GM23338 (cell line): ENCODE measurements at regions not wholly inside any gene's neighbourhood (a gene's known extent, or its start where the extent isn't known, plus 50 kb on each side); places are given as distances from the start of the nearest gene placed in this dataset.

Experiments
- ATAC-seq: fragments of 200-7000 bp; cut with Tn5 transposase; 3 replicates; pipeline ENCODE4 v1.9.1; 2020
- DNase-seq: peaks from one replicate; pipeline ENCODE4 v3.0.0-alpha.2; 2015; ENCODE audit warnings: low spot score
- H2AFZ ChIP-seq: fragments of 200-600 bp; sonication (generic); 2 replicates; pipeline ENCODE4 v1.8.0; 2016; ENCODE audit warnings: antibody characterized with exemption, mild to moderate bottlenecking, moderate library complexity
- H3F3A ChIP-seq: fragments of 200-600 bp; sonication (generic); replicated peaks from 2 replicates; pipeline ENCODE4 v1.8.0; 2017; ENCODE audit warnings: antibody characterized with exemption, mixed run types, low read depth
- H3K27ac ChIP-seq: fragments of 200-600 bp; sonication (generic); 2 replicates; pipeline ENCODE4 v1.6.1; 2016; ENCODE audit warnings: low read depth
- H3K27me3 ChIP-seq: fragments of 200-600 bp; sonication (generic); 2 replicates; pipeline ENCODE4 v1.8.0; 2016; ENCODE audit warnings: mild to moderate bottlenecking, mixed run types, moderate library complexity; ENCODE audit not compliant: insufficient read depth
- H3K36me3 ChIP-seq: fragments of 200-600 bp; sonication (generic); 2 replicates; pipeline ENCODE4 v1.8.0; 2016; ENCODE audit warnings: mild to moderate bottlenecking; ENCODE audit not compliant: insufficient read depth
- H3K4me1 ChIP-seq: fragments of 200-600 bp; sonication (generic); 2 replicates; pipeline ENCODE4 v1.8.0; 2016; ENCODE audit warnings: mild to moderate bottlenecking, moderate library complexity; ENCODE audit not compliant: insufficient read depth
- H3K4me2 ChIP-seq: fragments of 200-600 bp; sonication (generic); 2 replicates; pipeline ENCODE4 v1.7.1; 2017; ENCODE audit warnings: mixed run types
- H3K4me3 ChIP-seq: fragments of 200-600 bp; sonication (generic); 2 replicates; pipeline ENCODE4 v1.6.1; 2016; ENCODE audit warnings: mixed run types
- H3K79me2 ChIP-seq: fragments of 200-600 bp; sonication (generic); replicated peaks from 2 replicates; pipeline ENCODE4 v1.8.0; 2017; ENCODE audit warnings: mild to moderate bottlenecking; ENCODE audit not compliant: insufficient read depth
- H3K9me2 ChIP-seq: fragments of 200-600 bp; sonication (generic); 2 replicates; pipeline ENCODE4 v1.8.0; 2017; ENCODE audit not compliant: insufficient read depth
- H4K20me1 ChIP-seq: fragments of 200-600 bp; sonication (generic); replicated peaks from 2 replicates; pipeline ENCODE4 v1.8.0; 2017; ENCODE audit warnings: mild to moderate bottlenecking; ENCODE audit not compliant: insufficient read depth
- H3K27ac Mint-ChIP-seq: 2 replicates; pipeline ENCODE4 v1.8.0; 2020; ENCODE audit warnings: inconsistent platforms, mild to moderate bottlenecking, moderate library complexity, mixed read lengths
- H3K27me3 Mint-ChIP-seq: 3 replicates; pipeline ENCODE4 v1.8.0; 2022; ENCODE audit warnings: low read depth, mild to moderate bottlenecking, moderate library complexity, mixed read lengths, inconsistent platforms; ENCODE audit not compliant: insufficient read depth, poor library complexity
- H3K36me3 Mint-ChIP-seq: 3 replicates; pipeline ENCODE4 v1.8.0; 2021; ENCODE audit warnings: low read depth, mild to moderate bottlenecking, inconsistent platforms, moderate library complexity, mixed read lengths
- H3K4me1 Mint-ChIP-seq: 3 replicates; pipeline ENCODE4 v1.8.0; 2020; ENCODE audit warnings: mild to moderate bottlenecking, inconsistent platforms, mixed read lengths
- H3K4me3 Mint-ChIP-seq: 3 replicates; pipeline ENCODE4 v1.8.0; 2021; ENCODE audit warnings: moderate library complexity, mild to moderate bottlenecking, inconsistent platforms, mixed read lengths
- H3K9me3 Mint-ChIP-seq: 3 replicates; pipeline ENCODE4 v1.8.0; 2020; ENCODE audit warnings: moderate library complexity, mild to moderate bottlenecking, inconsistent platforms, mixed read lengths
- CREB1 ChIP-seq: fragments of 250-450 bp; sonication (Bioruptor Pico); IDR thresholded peaks from 2 replicates; pipeline ENCODE4 v1.5.0; 2020; ENCODE audit warnings: low read depth, mild to moderate bottlenecking, moderate library complexity
- ETS1 ChIP-seq: IDR thresholded peaks from 2 replicates; pipeline ENCODE4 v1.6.1; 2016; ENCODE audit warnings: antibody characterized with exemption
- EZH2 ChIP-seq: fragments of 200-600 bp; sonication (generic); IDR thresholded peaks from one replicate; pipeline ENCODE4 v1.8.0; 2017; ENCODE audit warnings: antibody characterized with exemption, mild to moderate bottlenecking, low read depth; ENCODE audit not compliant: unreplicated experiment
- JUNB ChIP-seq: IDR thresholded peaks from one replicate; pipeline ENCODE4 v1.6.1; 2016; ENCODE audit warnings: antibody characterized with exemption; ENCODE audit not compliant: unreplicated experiment
- NANOG ChIP-seq: IDR thresholded peaks from 2 replicates; pipeline ENCODE4 v1.6.1; 2016; ENCODE audit warnings: antibody characterized with exemption, borderline replicate concordance
- POLR2AphosphoS5 ChIP-seq: IDR thresholded peaks from 2 replicates; pipeline ENCODE4 v1.6.1; 2016; ENCODE audit warnings: antibody characterized with exemption, low read depth
- STAT1 ChIP-seq: IDR thresholded peaks from one replicate; pipeline ENCODE4 v1.6.1; 2016; ENCODE audit warnings: antibody characterized with exemption; ENCODE audit not compliant: unreplicated experiment
- ZNF114 ChIP-seq: fragments of 250-450 bp; sonication (Bioruptor Pico); IDR thresholded peaks from 2 replicates; pipeline ENCODE4 v1.5.0; 2020; ENCODE audit warnings: mild to moderate bottlenecking, moderate library complexity
- ZNF331 ChIP-seq: fragments of 250-450 bp; sonication (Bioruptor Pico); IDR thresholded peaks from 2 replicates; pipeline ENCODE4 v1.5.0; 2020; ENCODE audit warnings: low read depth, mild to moderate bottlenecking, moderate library complexity
- ZNF462 ChIP-seq: fragments of 250-450 bp; sonication (Bioruptor Pico); IDR thresholded peaks from 2 replicates; pipeline ENCODE4 v1.5.0; 2020; ENCODE audit warnings: mild to moderate bottlenecking, moderate library complexity
- TF ChIP-seq, protein P1 (sequence below): IDR thresholded peaks from one replicate; pipeline ENCODE4 v1.6.1; 2018; ENCODE audit warnings: antibody characterized with exemption; ENCODE audit not compliant: unreplicated experiment
- TF ChIP-seq, protein P2 (sequence below), 2 experiments: fragments of 200-600 bp in 1 of 2; sonication (generic) in 1 of 2; conservative IDR thresholded peaks; 2 replicates each; pipeline versions ENCODE4 v1.5.1 to v1.6.1; 2016 to 2017; ENCODE audit warnings: antibody characterized with exemption in 2 of 2, low read depth in 2 of 2, mild to moderate bottlenecking in 2 of 2, moderate library complexity in 1 of 2

DNA sequence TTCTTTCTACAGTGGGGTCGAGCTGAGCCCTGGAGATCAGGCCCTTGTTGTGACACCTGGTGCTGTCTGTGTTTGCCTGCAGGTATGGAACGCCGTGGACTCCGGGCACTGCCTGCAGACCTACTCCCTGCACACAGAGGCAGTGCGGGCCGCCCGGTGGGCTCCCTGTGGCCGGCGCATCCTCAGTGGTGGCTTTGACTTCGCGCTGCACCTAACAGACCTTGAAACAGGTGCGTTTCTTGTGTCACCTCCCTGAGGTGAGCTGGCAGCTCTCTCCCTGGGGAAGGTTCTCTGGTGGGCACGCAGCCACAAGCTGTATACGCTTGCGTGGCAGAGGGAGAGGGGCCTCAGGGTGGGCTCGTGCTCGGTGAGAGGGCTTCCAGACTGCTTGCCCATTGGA lies 119.3 kb downstream of the BEGAIN start:
- no peak overlapping the region for H3K27ac Mint-ChIP-seq
- no peak for DNase-seq

More for the DNA sequence above, 119.3 kb downstream of the BEGAIN start:
- Mint-ChIP-seq H3K36me3 (no peaks in the 10 kb centered on the region; the same call in 2 of the 3 replicates), H3K9me3 (no peaks in the 10 kb centered on the region), H3K27me3 (peaks cover 7% of the 10 kb centered on the region), H3K4me3 (no peak overlapping the region), H3K4me1 (peaks cover 35% of the 10 kb centered on the region)
- Histone ChIP-seq H2AFZ (no peak overlapping the region), H3K79me2 (no peaks in the 10 kb centered on the region), H3K9me2 (no peaks in the 10 kb centered on the region), H4K20me1 (no peaks in the 10 kb centered on the region), H3K27me3 (no peaks in the 10 kb centered on the region), H3K4me3 (no peak overlapping the region), H3K4me2 (no peak overlapping the region), H3F3A (peaks cover 6% of the 10 kb centered on the region; the same call in 1 of the 2 replicates), H3K36me3 (no peaks in the 10 kb centered on the region), H3K27ac (no peak overlapping the region), H3K4me1 (peaks cover 19% of the 10 kb centered on the region)
- no peak for TF ChIP-seq POLR2AphosphoS5
- TF ChIP-seq, protein P1, sequence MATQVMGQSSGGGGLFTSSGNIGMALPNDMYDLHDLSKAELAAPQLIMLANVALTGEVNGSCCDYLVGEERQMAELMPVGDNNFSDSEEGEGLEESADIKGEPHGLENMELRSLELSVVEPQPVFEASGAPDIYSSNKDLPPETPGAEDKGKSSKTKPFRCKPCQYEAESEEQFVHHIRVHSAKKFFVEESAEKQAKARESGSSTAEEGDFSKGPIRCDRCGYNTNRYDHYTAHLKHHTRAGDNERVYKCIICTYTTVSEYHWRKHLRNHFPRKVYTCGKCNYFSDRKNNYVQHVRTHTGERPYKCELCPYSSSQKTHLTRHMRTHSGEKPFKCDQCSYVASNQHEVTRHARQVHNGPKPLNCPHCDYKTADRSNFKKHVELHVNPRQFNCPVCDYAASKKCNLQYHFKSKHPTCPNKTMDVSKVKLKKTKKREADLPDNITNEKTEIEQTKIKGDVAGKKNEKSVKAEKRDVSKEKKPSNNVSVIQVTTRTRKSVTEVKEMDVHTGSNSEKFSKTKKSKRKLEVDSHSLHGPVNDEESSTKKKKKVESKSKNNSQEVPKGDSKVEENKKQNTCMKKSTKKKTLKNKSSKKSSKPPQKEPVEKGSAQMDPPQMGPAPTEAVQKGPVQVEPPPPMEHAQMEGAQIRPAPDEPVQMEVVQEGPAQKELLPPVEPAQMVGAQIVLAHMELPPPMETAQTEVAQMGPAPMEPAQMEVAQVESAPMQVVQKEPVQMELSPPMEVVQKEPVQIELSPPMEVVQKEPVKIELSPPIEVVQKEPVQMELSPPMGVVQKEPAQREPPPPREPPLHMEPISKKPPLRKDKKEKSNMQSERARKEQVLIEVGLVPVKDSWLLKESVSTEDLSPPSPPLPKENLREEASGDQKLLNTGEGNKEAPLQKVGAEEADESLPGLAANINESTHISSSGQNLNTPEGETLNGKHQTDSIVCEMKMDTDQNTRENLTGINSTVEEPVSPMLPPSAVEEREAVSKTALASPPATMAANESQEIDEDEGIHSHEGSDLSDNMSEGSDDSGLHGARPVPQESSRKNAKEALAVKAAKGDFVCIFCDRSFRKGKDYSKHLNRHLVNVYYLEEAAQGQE = no peak
- TF ChIP-seq STAT1 = no peak
- no peak for TF ChIP-seq EZH2
- TF ChIP-seq, protein P2, sequence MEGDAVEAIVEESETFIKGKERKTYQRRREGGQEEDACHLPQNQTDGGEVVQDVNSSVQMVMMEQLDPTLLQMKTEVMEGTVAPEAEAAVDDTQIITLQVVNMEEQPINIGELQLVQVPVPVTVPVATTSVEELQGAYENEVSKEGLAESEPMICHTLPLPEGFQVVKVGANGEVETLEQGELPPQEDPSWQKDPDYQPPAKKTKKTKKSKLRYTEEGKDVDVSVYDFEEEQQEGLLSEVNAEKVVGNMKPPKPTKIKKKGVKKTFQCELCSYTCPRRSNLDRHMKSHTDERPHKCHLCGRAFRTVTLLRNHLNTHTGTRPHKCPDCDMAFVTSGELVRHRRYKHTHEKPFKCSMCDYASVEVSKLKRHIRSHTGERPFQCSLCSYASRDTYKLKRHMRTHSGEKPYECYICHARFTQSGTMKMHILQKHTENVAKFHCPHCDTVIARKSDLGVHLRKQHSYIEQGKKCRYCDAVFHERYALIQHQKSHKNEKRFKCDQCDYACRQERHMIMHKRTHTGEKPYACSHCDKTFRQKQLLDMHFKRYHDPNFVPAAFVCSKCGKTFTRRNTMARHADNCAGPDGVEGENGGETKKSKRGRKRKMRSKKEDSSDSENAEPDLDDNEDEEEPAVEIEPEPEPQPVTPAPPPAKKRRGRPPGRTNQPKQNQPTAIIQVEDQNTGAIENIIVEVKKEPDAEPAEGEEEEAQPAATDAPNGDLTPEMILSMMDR (conservative IDR thresholded peaks at IDR 0.05; ENCODE audit: low read depth in 2 of 2) = no peak
- TF ChIP-seq CREB1 (CRISPR knock-in tag) = no peak
- no peak for TF ChIP-seq ZNF462 (CRISPR knock-in tag)
- no peak for TF ChIP-seq ZNF331
- TF ChIP-seq ZNF114 (CRISPR knock-in tag) = no peak
- no peak for TF ChIP-seq ETS1
- no peak for TF ChIP-seq NANOG
- TF ChIP-seq JUNB = no peak
- ATAC-seq = no peak
